ENCODE measurements at regions not wholly inside any gene's neighbourhood (a gene's known extent, or its start where the extent isn't known, plus 50 kb on each side); places are given as distances from the start of the nearest gene placed in this dataset.

GRCh38 chr4:159722918-159723317 is 620.0 kb downstream of the RAPGEF2 start:
- H3K36me3 Mint-ChIP-seq (ENCODE audit: low read depth), result no peaks in the 10 kb centered on the region
- no peak overlapping the region for H3K27ac Mint-ChIP-seq
- H3K4me1 Mint-ChIP-seq (ENCODE audit: low read depth), result no peaks in the 10 kb centered on the region
- peaks cover 4% of the 10 kb centered on the region for H3K9me3 Mint-ChIP-seq
- no peak overlapping the region for H3K4me3 Mint-ChIP-seq
- DNase-seq (ENCODE audit: low spot score), result no peak
- no peaks in the 10 kb centered on the region for H3K27me3 Mint-ChIP-seq (ENCODE audit: insufficient read depth)
- intact Hi-C loops (cut with micrococcal nuclease), result no loop called here

GRCh38 chr4:159723341-159724048 is 620.6 kb downstream of the RAPGEF2 start:
- Mint-ChIP-seq H3K4me1 (ENCODE audit: low read depth) (no peaks in the 10 kb centered on the region), H3K4me3 (no peak overlapping the region), H3K9me3 (peaks cover 4% of the 10 kb centered on the region), H3K36me3 (ENCODE audit: low read depth) (no peaks in the 10 kb centered on the region), H3K27me3 (ENCODE audit: insufficient read depth) (no peaks in the 10 kb centered on the region), H3K27ac (no peak overlapping the region)
- intact Hi-C loops (cut with micrococcal nuclease), result no loop called here
- DNase-seq (ENCODE audit: low spot score), result no peak

DNA sequence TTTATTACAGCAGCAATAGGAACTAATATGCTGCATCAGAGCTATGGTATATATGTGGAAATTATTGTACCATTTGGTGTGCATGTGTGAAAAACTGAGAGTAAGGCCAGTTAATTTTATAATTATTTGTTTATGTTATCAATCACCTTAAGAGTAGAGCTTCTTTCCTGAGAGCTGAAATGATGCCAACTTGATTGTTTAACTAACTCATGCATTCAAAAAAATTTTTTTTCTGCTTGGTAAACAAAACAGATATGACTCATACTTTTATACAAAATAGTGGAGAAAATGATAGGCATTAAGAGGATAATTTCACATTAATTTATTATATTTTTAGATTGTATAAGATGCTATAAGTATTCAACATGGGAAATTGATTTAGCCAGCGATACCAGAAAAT is 622.7 kb downstream of the RAPGEF2 start:
- H3K27me3 Mint-ChIP-seq (ENCODE audit: insufficient read depth), result no peaks in the 10 kb centered on the region
- peaks cover 3% of the 10 kb centered on the region for H3K9me3 Mint-ChIP-seq
- no peaks in the 10 kb centered on the region for H3K36me3 Mint-ChIP-seq (ENCODE audit: low read depth)
- no peak for DNase-seq (ENCODE audit: low spot score)
- intact Hi-C loops (cut with micrococcal nuclease), result no loop called here
- H3K4me3 Mint-ChIP-seq, result no peak overlapping the region
- H3K27ac Mint-ChIP-seq, result no peak overlapping the region
- H3K4me1 Mint-ChIP-seq (ENCODE audit: low read depth), result no peaks in the 10 kb centered on the region

- no peak overlapping the region for H3K4me3 Mint-ChIP-seq
- DNase-seq (ENCODE audit: low spot score), result no peak
- H3K27me3 Mint-ChIP-seq (ENCODE audit: insufficient read depth), result no peaks in the 10 kb centered on the region
- intact Hi-C loops (cut with micrococcal nuclease), result no loop called here
- no peaks in the 10 kb centered on the region for H3K4me1 Mint-ChIP-seq (ENCODE audit: low read depth)
- H3K9me3 Mint-ChIP-seq, result no peaks in the 10 kb centered on the region
- H3K36me3 Mint-ChIP-seq (ENCODE audit: low read depth), result no peaks in the 10 kb centered on the region
- H3K27ac Mint-ChIP-seq, result no peak overlapping the region
Measured at GRCh38 chr4:159735281-159736207, 632.7 kb downstream of the RAPGEF2 start.

- intact Hi-C loops (cut with micrococcal nuclease), result no loop called here
- Mint-ChIP-seq H3K9me3 (no peaks in the 10 kb centered on the region), H3K4me3 (no peak overlapping the region), H3K27me3 (ENCODE audit: insufficient read depth) (no peaks in the 10 kb centered on the region), H3K27ac (no peak overlapping the region), H3K4me1 (ENCODE audit: low read depth) (no peaks in the 10 kb centered on the region), H3K36me3 (ENCODE audit: low read depth) (no peaks in the 10 kb centered on the region)
- DNase-seq (ENCODE audit: low spot score), result no peak
Measured at GRCh38 chr4:159736411-159736810, 633.5 kb downstream of the RAPGEF2 start.

GRCh38 chr4:159743971-159744370 is 641.1 kb downstream of the RAPGEF2 start:
- Mint-ChIP-seq H3K9me3 (no peaks in the 10 kb centered on the region), H3K27me3 (ENCODE audit: insufficient read depth) (peaks cover 1% of the 10 kb centered on the region)

DNA sequence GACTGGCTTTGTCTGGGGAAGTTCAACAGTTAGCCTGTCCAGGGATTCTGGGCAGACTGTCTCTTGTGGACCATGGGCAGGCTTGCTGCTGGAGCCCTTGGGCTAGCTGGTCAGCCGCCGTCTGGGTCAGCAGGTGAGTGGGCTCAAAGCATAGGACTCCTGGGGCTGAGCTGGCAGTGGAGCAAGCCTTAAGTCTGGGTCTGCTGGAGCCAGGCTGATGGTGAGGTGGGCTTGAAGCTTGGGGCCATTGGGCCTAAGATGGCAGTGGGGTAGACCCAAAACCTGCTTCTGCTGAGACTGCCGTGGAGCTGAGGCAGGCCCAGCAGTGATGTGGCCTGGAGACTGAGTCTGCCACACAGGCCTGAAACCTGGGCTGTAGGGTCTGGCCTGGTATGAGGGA is 645.1 kb downstream of the RAPGEF2 start:
- no peak for DNase-seq (ENCODE audit: low spot score)
- H3K27ac Mint-ChIP-seq, result no peak overlapping the region
- H3K4me3 Mint-ChIP-seq, result no peak overlapping the region
- no peaks in the 10 kb centered on the region for H3K9me3 Mint-ChIP-seq
- intact Hi-C loops (cut with micrococcal nuclease), result no loop called here
- H3K36me3 Mint-ChIP-seq (ENCODE audit: low read depth), result no peaks in the 10 kb centered on the region
- H3K4me1 Mint-ChIP-seq (ENCODE audit: low read depth), result no peaks in the 10 kb centered on the region
- no peaks in the 10 kb centered on the region for H3K27me3 Mint-ChIP-seq (ENCODE audit: insufficient read depth)

More at GRCh38 chr4:159743971-159744370, 641.1 kb downstream of the RAPGEF2 start:
- intact Hi-C loops (cut with micrococcal nuclease), result no loop called here
- no peaks in the 10 kb centered on the region for H3K4me1 Mint-ChIP-seq (ENCODE audit: low read depth)
- no peak for DNase-seq (ENCODE audit: low spot score)
- H3K4me3 Mint-ChIP-seq, result no peak overlapping the region
- H3K27ac Mint-ChIP-seq, result no peak overlapping the region
- H3K36me3 Mint-ChIP-seq (ENCODE audit: low read depth), result no peaks in the 10 kb centered on the region

DNA sequence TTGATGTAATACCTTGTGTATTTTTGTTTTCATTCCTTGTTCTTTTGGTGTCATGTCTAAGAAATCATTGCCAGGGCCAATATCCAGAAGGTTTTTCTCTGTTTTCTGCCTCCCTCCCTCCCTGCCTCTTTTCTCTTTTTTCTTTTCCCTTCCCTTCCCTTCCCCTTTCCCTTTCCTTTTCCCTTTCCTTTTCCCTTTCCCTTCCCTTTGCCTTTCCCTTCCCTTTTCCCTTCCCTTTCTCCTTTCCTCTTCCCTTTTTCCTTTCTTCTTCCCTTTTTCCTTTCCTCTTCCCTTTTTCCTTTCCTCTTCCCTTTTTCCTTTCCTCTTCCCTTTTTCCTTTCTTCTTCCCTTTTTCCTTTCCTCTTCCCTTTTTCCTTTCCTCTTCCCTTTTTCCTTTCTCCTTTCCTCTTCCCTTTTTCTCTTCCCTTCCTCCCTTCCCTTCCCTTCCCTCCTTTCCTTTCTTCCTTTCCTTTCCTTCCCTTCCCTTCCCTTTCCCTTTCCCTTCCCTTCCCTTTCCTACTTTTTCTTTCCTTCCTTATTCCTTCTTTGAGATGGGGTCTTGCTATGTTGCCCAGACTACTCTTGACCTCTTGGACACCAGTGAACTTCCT is 646.1 kb downstream of the RAPGEF2 start:
- Mint-ChIP-seq H3K4me3 (no peak overlapping the region), H3K4me1 (ENCODE audit: low read depth) (no peaks in the 10 kb centered on the region)
- intact Hi-C loops (cut with micrococcal nuclease), result no loop called here

GRCh38 chr4:159757499-159757898 is 654.6 kb downstream of the RAPGEF2 start:
- Mint-ChIP-seq H3K36me3 (ENCODE audit: low read depth) (no peaks in the 10 kb centered on the region), H3K4me3 (no peak overlapping the region), H3K4me1 (ENCODE audit: low read depth) (no peaks in the 10 kb centered on the region), H3K27me3 (ENCODE audit: insufficient read depth) (no peaks in the 10 kb centered on the region), H3K9me3 (no peaks in the 10 kb centered on the region), H3K27ac (no peak overlapping the region)
- no peak for DNase-seq (ENCODE audit: low spot score)
- intact Hi-C loops (cut with micrococcal nuclease), result no loop called here

More for the DNA sequence above, 646.1 kb downstream of the RAPGEF2 start:
- no peak overlapping the region for H3K27ac Mint-ChIP-seq
- H3K27me3 Mint-ChIP-seq (ENCODE audit: insufficient read depth), result no peaks in the 10 kb centered on the region
- no peak for DNase-seq (ENCODE audit: low spot score)
- H3K9me3 Mint-ChIP-seq, result no peaks in the 10 kb centered on the region
- H3K36me3 Mint-ChIP-seq (ENCODE audit: low read depth), result no peaks in the 10 kb centered on the region

DNA sequence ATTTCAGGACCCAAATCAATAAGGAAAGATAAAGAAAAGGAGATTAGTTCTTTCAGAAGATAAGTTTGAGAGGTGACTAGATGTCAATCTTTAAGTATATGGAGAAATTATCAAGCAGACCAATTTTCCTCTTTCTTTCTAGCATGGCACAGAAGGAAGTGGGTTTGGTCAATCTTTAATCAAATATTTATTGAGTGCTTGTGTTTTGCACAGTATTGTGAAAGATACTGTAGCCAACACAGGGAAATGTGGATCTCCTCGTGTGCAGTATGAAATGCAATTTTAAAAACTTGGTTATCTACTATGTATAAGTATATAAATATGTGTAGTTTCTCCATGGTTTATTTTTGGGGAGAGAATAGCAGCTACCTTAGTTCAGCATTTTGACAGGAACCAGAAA is 655.2 kb downstream of the RAPGEF2 start:
- DNase-seq (ENCODE audit: low spot score), result no peak
- Mint-ChIP-seq H3K4me1 (ENCODE audit: low read depth) (no peaks in the 10 kb centered on the region), H3K4me3 (no peak overlapping the region), H3K9me3 (no peaks in the 10 kb centered on the region), H3K27ac (no peak overlapping the region), H3K36me3 (ENCODE audit: low read depth) (no peaks in the 10 kb centered on the region), H3K27me3 (ENCODE audit: insufficient read depth) (no peaks in the 10 kb centered on the region)
- intact Hi-C loops (cut with micrococcal nuclease), result no loop called here

DNA sequence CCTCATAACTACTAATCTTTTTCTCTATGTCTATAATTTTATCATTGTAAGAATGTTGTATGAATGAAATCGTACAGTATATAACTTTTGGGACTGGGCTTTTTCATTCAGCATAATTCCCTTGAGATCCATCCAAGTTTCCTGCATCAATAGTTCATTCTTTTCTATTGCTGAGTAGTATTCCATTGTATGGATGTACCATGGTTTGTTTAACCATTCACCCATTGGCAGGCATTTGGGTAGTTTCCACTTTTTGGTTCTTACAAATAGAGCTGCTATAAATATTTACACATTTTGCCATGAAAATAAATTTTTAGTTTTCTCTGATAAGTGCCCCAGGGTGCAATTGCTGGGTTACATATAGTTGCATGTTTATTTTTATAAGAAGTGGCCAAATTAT is 659.8 kb downstream of the RAPGEF2 start:
- Mint-ChIP-seq H3K4me3 (no peak overlapping the region), H3K27me3 (ENCODE audit: insufficient read depth) (no peaks in the 10 kb centered on the region), H3K36me3 (ENCODE audit: low read depth) (no peaks in the 10 kb centered on the region), H3K27ac (no peak overlapping the region), H3K4me1 (ENCODE audit: low read depth) (no peaks in the 10 kb centered on the region), H3K9me3 (no peaks in the 10 kb centered on the region)
- intact Hi-C loops (cut with micrococcal nuclease), result no loop called here
- no peak for DNase-seq (ENCODE audit: low spot score)

- Mint-ChIP-seq H3K4me3 (no peak overlapping the region), H3K4me1 (ENCODE audit: low read depth) (no peaks in the 10 kb centered on the region), H3K27ac (no peak overlapping the region), H3K27me3 (ENCODE audit: insufficient read depth) (no peaks in the 10 kb centered on the region), H3K36me3 (ENCODE audit: low read depth) (no peaks in the 10 kb centered on the region), H3K9me3 (no peaks in the 10 kb centered on the region)
- DNase-seq (ENCODE audit: low spot score), result no peak
- intact Hi-C loops (cut with micrococcal nuclease), result no loop called here
Measured at GRCh38 chr4:159764343-159764952, 661.6 kb downstream of the RAPGEF2 start.

DNA sequence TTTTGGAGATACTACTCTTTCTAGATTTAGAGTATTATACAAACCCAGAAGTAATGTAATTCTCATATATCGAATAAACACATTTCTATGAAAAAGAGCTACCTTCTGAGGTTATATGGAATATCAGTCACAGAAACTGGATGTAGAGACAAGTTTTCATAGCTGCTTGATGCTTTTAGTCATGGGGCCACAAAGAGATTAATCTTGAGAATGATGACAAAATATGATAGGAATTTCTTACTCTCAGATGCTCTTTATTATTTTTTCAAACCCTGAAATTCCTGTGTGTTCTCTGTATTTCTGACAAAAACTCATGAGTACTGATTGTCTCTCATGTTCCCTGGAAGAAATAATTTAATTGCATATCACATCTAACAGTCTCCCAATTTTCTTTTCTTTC is 662.5 kb downstream of the RAPGEF2 start:
- no peaks in the 10 kb centered on the region for H3K4me1 Mint-ChIP-seq (ENCODE audit: low read depth)
- no peak overlapping the region for H3K27ac Mint-ChIP-seq
- H3K27me3 Mint-ChIP-seq (ENCODE audit: insufficient read depth), result no peaks in the 10 kb centered on the region
- no peak overlapping the region for H3K4me3 Mint-ChIP-seq
- no peaks in the 10 kb centered on the region for H3K9me3 Mint-ChIP-seq
- H3K36me3 Mint-ChIP-seq (ENCODE audit: low read depth), result no peaks in the 10 kb centered on the region
- no peak for DNase-seq (ENCODE audit: low spot score)
- intact Hi-C loops (cut with micrococcal nuclease), result no loop called here

Data from activated T-helper 1 cell treated with anti-CD3 and anti-CD28 coated beads, Interleukin-12 subunit alpha, Interleukin-12 subunit beta, Interleukin-2, Interleukin-4 antibody, amounts not matched to agents 30 ng/mL and 10 ng/mL and 1 ng/mL, durations not matched to agents 14 hours and 24 hours and 36 hours (primary cell).